Fibroblast of skin of back (primary cell): ENCODE measurements at regions not wholly inside any gene's neighbourhood (a gene's known extent, or its start where the extent isn't known, plus 50 kb on each side); places are given as distances from the start of the nearest gene placed in this dataset.
A peak's percentile ranks its signal among the peaks of the same experiment; 100 is the strongest.

ENCODE experiments used
- DNase-seq: peaks from one replicate; pipeline ENCODE4 v3.0.0-alpha.2; 2013

- peak; percentile 94 for DNase-seq
Observed at GRCh38 chr2:18925296-18925695, 335.9 kb upstream of the NT5C1B start.

- no peak for DNase-seq
Observed at GRCh38 chr2:18924886-18925285, 335.5 kb upstream of the NT5C1B start.

- DNase-seq = no peak
Observed at GRCh38 chr2:18924386-18924785, 335.0 kb upstream of the NT5C1B start.

- peak; percentile 61 for DNase-seq
Observed at GRCh38 chr2:18922276-18922675, 332.9 kb upstream of the NT5C1B start.

GRCh38 chr2:18918280-18918679 is 328.9 kb upstream of the NT5C1B start:
- no peak for DNase-seq

- no peak for DNase-seq
Observed at GRCh38 chr2:18915227-18915626, 325.9 kb upstream of the NT5C1B start.

GRCh38 chr2:18913512-18913911 is 324.1 kb upstream of the NT5C1B start:
- no peak for DNase-seq

GRCh38 chr2:18912225-18912888 is 323.0 kb upstream of the NT5C1B start:
- DNase-seq = no peak

GRCh38 chr2:18911416-18911815 is 322.0 kb upstream of the NT5C1B start:
- DNase-seq = no peak

GRCh38 chr2:18910843-18911242 is 321.5 kb upstream of the NT5C1B start:
- DNase-seq = peak; percentile 95

GRCh38 chr2:18907937-18908336 is 318.6 kb upstream of the NT5C1B start:
- no peak for DNase-seq

- DNase-seq = peak; percentile 38
Observed at GRCh38 chr2:18907508-18907907, 318.1 kb upstream of the NT5C1B start.

- DNase-seq = no peak
Observed at GRCh38 chr2:18903750-18904149, 314.4 kb upstream of the NT5C1B start.

- no peak for DNase-seq
Observed at GRCh38 chr2:18901242-18901641, 311.9 kb upstream of the NT5C1B start.

- DNase-seq = peak; percentile 31
Observed at GRCh38 chr2:18900691-18901141, 311.3 kb upstream of the NT5C1B start.

GRCh38 chr2:18899725-18900124 is 310.4 kb upstream of the NT5C1B start:
- no peak for DNase-seq

- DNase-seq = no peak
Observed at GRCh38 chr2:18898271-18898670, 308.9 kb upstream of the NT5C1B start.

GRCh38 chr2:18896125-18896764 is 306.9 kb upstream of the NT5C1B start:
- peak; percentile 19 for DNase-seq

- DNase-seq = peak; percentile 20
Observed at GRCh38 chr2:18891600-18892345, 302.4 kb upstream of the NT5C1B start.

GRCh38 chr2:18889565-18890332 is 300.4 kb upstream of the NT5C1B start:
- no peak for DNase-seq

GRCh38 chr2:18885457-18885856 is 296.1 kb upstream of the NT5C1B start:
- no peak for DNase-seq

GRCh38 chr2:18883616-18884456 is 294.5 kb upstream of the NT5C1B start:
- DNase-seq = peak; percentile 38
